Progenitor cell of endocrine pancreas (in vitro differentiated cells): ENCODE measurements at regions not wholly inside any gene's neighbourhood (a gene's known extent, or its start where the extent isn't known, plus 50 kb on each side); places are given as distances from the start of the nearest gene placed in this dataset.

Experiments
- DNase-seq: peaks from one replicate; pipeline ENCODE4 v3.0.0; 2021; ENCODE audit warnings: low spot score; ENCODE audit not compliant: unreplicated experiment
- H3K27ac Mint-ChIP-seq: 2 replicates; pipeline ENCODE4 v1.8.0; 2021; ENCODE audit warnings: mild to moderate bottlenecking, moderate library complexity, mixed read lengths
- H3K27me3 Mint-ChIP-seq: 2 replicates; pipeline ENCODE4 v1.8.0; 2021; ENCODE audit warnings: mixed read lengths
- H3K36me3 Mint-ChIP-seq: 2 replicates; pipeline ENCODE4 v1.8.0; 2022; ENCODE audit warnings: mixed read lengths; ENCODE audit not compliant: insufficient read depth
- H3K4me1 Mint-ChIP-seq: 2 replicates; pipeline ENCODE4 v1.8.0; 2021; ENCODE audit warnings: low read depth, mixed read lengths
- H3K4me3 Mint-ChIP-seq: 2 replicates; pipeline ENCODE4 v1.8.0; 2021; ENCODE audit warnings: low read depth, mild to moderate bottlenecking, moderate library complexity, mixed read lengths
- H3K9me3 Mint-ChIP-seq: 2 replicates; pipeline ENCODE4 v1.8.0; 2021; ENCODE audit warnings: low read depth, mixed read lengths
- TF ChIP-seq, protein P1 (sequence below): fragments of 200-600 bp; sonication (generic); IDR thresholded peaks from one replicate; pipeline ENCODE4 v1.5.0; 2021; ENCODE audit warnings: antibody characterized with exemption, mild to moderate bottlenecking; ENCODE audit not compliant: unreplicated experiment

GRCh38 chr6:85261271-85261670 is 188.6 kb upstream of the NT5E start:
- Mint-ChIP-seq H3K9me3 (peaks cover 6% of the 10 kb centered on the region), H3K27ac (no peak overlapping the region), H3K4me1 (peaks cover 6% of the 10 kb centered on the region), H3K4me3 (no peak overlapping the region), H3K36me3 (no peaks in the 10 kb centered on the region), H3K27me3 (peaks cover 9% of the 10 kb centered on the region)
- DNase-seq, result no peak
- TF ChIP-seq, protein P1, sequence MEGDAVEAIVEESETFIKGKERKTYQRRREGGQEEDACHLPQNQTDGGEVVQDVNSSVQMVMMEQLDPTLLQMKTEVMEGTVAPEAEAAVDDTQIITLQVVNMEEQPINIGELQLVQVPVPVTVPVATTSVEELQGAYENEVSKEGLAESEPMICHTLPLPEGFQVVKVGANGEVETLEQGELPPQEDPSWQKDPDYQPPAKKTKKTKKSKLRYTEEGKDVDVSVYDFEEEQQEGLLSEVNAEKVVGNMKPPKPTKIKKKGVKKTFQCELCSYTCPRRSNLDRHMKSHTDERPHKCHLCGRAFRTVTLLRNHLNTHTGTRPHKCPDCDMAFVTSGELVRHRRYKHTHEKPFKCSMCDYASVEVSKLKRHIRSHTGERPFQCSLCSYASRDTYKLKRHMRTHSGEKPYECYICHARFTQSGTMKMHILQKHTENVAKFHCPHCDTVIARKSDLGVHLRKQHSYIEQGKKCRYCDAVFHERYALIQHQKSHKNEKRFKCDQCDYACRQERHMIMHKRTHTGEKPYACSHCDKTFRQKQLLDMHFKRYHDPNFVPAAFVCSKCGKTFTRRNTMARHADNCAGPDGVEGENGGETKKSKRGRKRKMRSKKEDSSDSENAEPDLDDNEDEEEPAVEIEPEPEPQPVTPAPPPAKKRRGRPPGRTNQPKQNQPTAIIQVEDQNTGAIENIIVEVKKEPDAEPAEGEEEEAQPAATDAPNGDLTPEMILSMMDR, result no peak

GRCh38 chr6:85255661-85256060 is 194.2 kb upstream of the NT5E start:
- Mint-ChIP-seq H3K4me1 (peaks cover 6% of the 10 kb centered on the region), H3K27ac (no peak overlapping the region), H3K9me3 (peaks cover 5% of the 10 kb centered on the region), H3K4me3 (no peak overlapping the region), H3K36me3 (no peaks in the 10 kb centered on the region), H3K27me3 (peaks cover 2% of the 10 kb centered on the region)
- DNase-seq, result no peak
- TF ChIP-seq, protein P1, result no peak

DNA sequence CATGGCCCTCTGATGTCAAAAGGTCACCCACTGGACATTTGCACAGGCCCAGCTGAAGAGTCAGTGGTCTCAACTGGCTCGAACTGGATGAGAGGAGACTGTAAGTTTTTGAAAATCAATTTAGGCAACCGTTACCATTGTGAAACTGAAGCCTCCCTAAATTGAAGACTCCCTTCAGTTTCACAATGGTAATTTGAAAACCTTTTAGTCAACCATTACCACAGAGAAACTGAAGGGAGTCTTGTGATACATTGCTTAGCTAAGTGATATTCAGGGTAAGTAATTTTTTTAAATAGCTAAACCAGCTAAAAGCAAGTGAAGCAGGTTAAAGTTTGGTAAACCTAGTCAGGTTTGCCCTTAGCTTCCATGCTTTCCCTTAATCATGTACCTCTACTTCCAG is 197.3 kb upstream of the NT5E start:
- TF ChIP-seq, protein P1, result no peak
- no peaks in the 10 kb centered on the region for H3K4me1 Mint-ChIP-seq
- H3K4me3 Mint-ChIP-seq, result no peak overlapping the region

GRCh38 chr6:85252085-85252484 is 197.8 kb upstream of the NT5E start:
- no peaks in the 10 kb centered on the region for H3K36me3 Mint-ChIP-seq
- no peak overlapping the region for H3K27ac Mint-ChIP-seq
- no peak overlapping the region for H3K4me3 Mint-ChIP-seq
- no peaks in the 10 kb centered on the region for H3K27me3 Mint-ChIP-seq
- peaks cover 14% of the 10 kb centered on the region for H3K9me3 Mint-ChIP-seq
- no peak for DNase-seq
- TF ChIP-seq, protein P1, result no peak
- no peaks in the 10 kb centered on the region for H3K4me1 Mint-ChIP-seq

More for the DNA sequence above, 197.3 kb upstream of the NT5E start:
- Mint-ChIP-seq H3K36me3 (no peaks in the 10 kb centered on the region), H3K27ac (no peak overlapping the region), H3K27me3 (no peaks in the 10 kb centered on the region), H3K9me3 (peaks cover 14% of the 10 kb centered on the region)
- no peak for DNase-seq

- no peak overlapping the region for H3K4me3 Mint-ChIP-seq
- H3K36me3 Mint-ChIP-seq, result no peaks in the 10 kb centered on the region
- no peaks in the 10 kb centered on the region for H3K4me1 Mint-ChIP-seq
- no peak for DNase-seq
- peaks cover 14% of the 10 kb centered on the region for H3K9me3 Mint-ChIP-seq
- TF ChIP-seq, protein P1, result no peak
- H3K27ac Mint-ChIP-seq, result no peak overlapping the region
- H3K27me3 Mint-ChIP-seq, result no peaks in the 10 kb centered on the region
These were observed 198.6 kb upstream of the NT5E start for GRCh38 chr6:85251300-85251699.
